ENCODE measurements at regions not wholly inside any gene's neighbourhood (a gene's known extent, or its start where the extent isn't known, plus 50 kb on each side); places are given as distances from the start of the nearest gene placed in this dataset.

DNA sequence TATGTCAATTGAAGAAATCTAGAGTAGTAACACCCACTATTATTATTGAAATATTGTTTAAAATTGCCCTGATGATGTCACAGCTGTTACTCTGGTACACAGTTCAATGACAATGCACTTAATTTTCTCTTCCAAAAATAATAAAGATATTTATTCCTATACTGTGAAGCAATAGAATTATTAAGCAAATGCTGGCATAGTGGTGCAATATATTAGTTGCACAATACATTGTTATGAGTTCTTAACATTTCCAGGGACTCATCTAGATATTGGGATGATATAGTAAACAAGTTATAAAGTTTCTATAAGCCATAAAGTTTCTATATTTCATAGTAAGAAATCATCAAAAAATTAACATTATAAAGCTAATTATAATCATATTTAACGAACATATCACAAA lies 897.8 kb downstream of the LRFN5 start:
- no peaks in the 10 kb centered on the region for H3K36me3 ChIP-seq (ENCODE audit: control insufficient read depth in 2 of 2, insufficient read depth in 1 of 2, low read length in 2 of 2)
- H3K4me1 ChIP-seq (ENCODE audit: control insufficient read depth, insufficient read depth, low read length) = no peaks in the 10 kb centered on the region
- no peaks in the 10 kb centered on the region for H3K9me3 ChIP-seq (ENCODE audit: control insufficient read depth, insufficient read depth, low read depth, low read length)
- no peak overlapping the region for H3K4me3 ChIP-seq (ENCODE audit: low read depth, low read length)
- no peak overlapping the region for H3K27ac ChIP-seq (ENCODE audit: extremely low read depth, low read depth, low read length)
- TF ChIP-seq ZNF335 (tag by site-specific recombination; conservative IDR thresholded peaks at IDR 0.05) = no peak
- no peak for TF ChIP-seq ZNF169 (tag by site-specific recombination; IDR thresholded peaks at IDR 0.05)
- TF ChIP-seq ZNF433 (tag by site-specific recombination; IDR thresholded peaks at IDR 0.05; ENCODE audit: low read depth) = no peak
- no peak for TF ChIP-seq ZNF311 (tag by site-specific recombination; IDR thresholded peaks at IDR 0.05; ENCODE audit: borderline replicate concordance)
- TF ChIP-seq, protein P1, sequence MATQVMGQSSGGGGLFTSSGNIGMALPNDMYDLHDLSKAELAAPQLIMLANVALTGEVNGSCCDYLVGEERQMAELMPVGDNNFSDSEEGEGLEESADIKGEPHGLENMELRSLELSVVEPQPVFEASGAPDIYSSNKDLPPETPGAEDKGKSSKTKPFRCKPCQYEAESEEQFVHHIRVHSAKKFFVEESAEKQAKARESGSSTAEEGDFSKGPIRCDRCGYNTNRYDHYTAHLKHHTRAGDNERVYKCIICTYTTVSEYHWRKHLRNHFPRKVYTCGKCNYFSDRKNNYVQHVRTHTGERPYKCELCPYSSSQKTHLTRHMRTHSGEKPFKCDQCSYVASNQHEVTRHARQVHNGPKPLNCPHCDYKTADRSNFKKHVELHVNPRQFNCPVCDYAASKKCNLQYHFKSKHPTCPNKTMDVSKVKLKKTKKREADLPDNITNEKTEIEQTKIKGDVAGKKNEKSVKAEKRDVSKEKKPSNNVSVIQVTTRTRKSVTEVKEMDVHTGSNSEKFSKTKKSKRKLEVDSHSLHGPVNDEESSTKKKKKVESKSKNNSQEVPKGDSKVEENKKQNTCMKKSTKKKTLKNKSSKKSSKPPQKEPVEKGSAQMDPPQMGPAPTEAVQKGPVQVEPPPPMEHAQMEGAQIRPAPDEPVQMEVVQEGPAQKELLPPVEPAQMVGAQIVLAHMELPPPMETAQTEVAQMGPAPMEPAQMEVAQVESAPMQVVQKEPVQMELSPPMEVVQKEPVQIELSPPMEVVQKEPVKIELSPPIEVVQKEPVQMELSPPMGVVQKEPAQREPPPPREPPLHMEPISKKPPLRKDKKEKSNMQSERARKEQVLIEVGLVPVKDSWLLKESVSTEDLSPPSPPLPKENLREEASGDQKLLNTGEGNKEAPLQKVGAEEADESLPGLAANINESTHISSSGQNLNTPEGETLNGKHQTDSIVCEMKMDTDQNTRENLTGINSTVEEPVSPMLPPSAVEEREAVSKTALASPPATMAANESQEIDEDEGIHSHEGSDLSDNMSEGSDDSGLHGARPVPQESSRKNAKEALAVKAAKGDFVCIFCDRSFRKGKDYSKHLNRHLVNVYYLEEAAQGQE (tag by site-specific recombination; IDR thresholded peaks at IDR 0.05) = no peak
- TF ChIP-seq ZNF843 (tag by site-specific recombination; IDR thresholded peaks at IDR 0.05) = no peak
- TF ChIP-seq, protein P2, sequence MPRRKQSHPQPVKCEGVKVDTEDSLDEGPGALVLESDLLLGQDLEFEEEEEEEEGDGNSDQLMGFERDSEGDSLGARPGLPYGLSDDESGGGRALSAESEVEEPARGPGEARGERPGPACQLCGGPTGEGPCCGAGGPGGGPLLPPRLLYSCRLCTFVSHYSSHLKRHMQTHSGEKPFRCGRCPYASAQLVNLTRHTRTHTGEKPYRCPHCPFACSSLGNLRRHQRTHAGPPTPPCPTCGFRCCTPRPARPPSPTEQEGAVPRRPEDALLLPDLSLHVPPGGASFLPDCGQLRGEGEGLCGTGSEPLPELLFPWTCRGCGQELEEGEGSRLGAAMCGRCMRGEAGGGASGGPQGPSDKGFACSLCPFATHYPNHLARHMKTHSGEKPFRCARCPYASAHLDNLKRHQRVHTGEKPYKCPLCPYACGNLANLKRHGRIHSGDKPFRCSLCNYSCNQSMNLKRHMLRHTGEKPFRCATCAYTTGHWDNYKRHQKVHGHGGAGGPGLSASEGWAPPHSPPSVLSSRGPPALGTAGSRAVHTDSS (tag by site-specific recombination; IDR thresholded peaks at IDR 0.05) = no peak
- TF ChIP-seq, protein P3, sequence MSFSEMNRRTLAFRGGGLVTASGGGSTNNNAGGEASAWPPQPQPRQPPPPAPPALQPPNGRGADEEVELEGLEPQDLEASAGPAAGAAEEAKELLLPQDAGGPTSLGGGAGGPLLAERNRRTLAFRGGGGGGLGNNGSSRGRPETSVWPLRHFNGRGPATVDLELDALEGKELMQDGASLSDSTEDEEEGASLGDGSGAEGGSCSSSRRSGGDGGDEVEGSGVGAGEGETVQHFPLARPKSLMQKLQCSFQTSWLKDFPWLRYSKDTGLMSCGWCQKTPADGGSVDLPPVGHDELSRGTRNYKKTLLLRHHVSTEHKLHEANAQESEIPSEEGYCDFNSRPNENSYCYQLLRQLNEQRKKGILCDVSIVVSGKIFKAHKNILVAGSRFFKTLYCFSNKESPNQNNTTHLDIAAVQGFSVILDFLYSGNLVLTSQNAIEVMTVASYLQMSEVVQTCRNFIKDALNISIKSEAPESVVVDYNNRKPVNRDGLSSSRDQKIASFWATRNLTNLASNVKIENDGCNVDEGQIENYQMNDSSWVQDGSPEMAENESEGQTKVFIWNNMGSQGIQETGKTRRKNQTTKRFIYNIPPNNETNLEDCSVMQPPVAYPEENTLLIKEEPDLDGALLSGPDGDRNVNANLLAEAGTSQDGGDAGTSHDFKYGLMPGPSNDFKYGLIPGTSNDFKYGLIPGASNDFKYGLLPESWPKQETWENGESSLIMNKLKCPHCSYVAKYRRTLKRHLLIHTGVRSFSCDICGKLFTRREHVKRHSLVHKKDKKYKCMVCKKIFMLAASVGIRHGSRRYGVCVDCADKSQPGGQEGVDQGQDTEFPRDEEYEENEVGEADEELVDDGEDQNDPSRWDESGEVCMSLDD (tag by site-specific recombination; IDR thresholded peaks at IDR 0.05) = no peak
- TF ChIP-seq ZNF707 (tag by site-specific recombination; IDR thresholded peaks at IDR 0.05) = no peak
- no peak for TF ChIP-seq ZNF530 (tag by site-specific recombination; IDR thresholded peaks at IDR 0.05; ENCODE audit: low read depth)
- no peak for TF ChIP-seq ZNF426 (tag by site-specific recombination; IDR thresholded peaks at IDR 0.05)
- no peak for TF ChIP-seq ZNF701 (tag by site-specific recombination; IDR thresholded peaks at IDR 0.05)
- ChIA-PET CTCF (no interaction called here), POLR2A (no interaction called here)

DNA sequence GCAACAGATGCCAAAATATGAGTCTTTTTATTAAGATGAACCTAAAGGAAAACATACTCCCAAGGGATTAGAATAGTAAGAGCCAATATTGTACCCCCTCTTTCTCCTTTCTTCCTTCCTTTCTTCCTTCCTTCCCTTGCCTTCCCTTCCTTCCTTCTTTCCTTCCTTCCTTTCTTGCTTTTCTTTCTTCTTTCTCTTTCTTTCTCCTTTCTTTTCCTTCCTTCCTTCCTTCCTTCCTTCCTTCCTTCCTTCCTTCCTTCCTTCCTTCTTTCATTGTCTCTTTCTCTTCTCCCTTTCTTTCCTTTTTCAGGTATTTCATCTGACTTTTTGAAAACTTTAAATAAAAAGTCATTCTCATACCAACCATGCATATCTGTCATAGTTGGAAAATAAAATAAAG lies 892.5 kb downstream of the LRFN5 start:
- POLR2A ChIA-PET = no interaction called here
- H3K9me3 ChIP-seq (ENCODE audit: control insufficient read depth, insufficient read depth, low read depth, low read length) = no peaks in the 10 kb centered on the region
- TF ChIP-seq, protein P4, sequence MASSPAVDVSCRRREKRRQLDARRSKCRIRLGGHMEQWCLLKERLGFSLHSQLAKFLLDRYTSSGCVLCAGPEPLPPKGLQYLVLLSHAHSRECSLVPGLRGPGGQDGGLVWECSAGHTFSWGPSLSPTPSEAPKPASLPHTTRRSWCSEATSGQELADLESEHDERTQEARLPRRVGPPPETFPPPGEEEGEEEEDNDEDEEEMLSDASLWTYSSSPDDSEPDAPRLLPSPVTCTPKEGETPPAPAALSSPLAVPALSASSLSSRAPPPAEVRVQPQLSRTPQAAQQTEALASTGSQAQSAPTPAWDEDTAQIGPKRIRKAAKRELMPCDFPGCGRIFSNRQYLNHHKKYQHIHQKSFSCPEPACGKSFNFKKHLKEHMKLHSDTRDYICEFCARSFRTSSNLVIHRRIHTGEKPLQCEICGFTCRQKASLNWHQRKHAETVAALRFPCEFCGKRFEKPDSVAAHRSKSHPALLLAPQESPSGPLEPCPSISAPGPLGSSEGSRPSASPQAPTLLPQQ (tag by site-specific recombination; IDR thresholded peaks at IDR 0.05) = no peak
- no peak for TF ChIP-seq ZNF433 (tag by site-specific recombination; IDR thresholded peaks at IDR 0.05; ENCODE audit: low read depth)
- TF ChIP-seq ZNF112 (tag by site-specific recombination; IDR thresholded peaks at IDR 0.05) = no peak
- no peak for TF ChIP-seq ZNF621 (tag by site-specific recombination; IDR thresholded peaks at IDR 0.05)
- no peak for TF ChIP-seq ZNF521 (tag by site-specific recombination; IDR thresholded peaks at IDR 0.05)
- TF ChIP-seq BCL11B (tag by site-specific recombination; IDR thresholded peaks at IDR 0.05; ENCODE audit: low read depth) = no peak
- TF ChIP-seq ZNF169 (tag by site-specific recombination; IDR thresholded peaks at IDR 0.05) = no peak
- no peak for TF ChIP-seq ZNF548 (tag by site-specific recombination; IDR thresholded peaks at IDR 0.05)
- TF ChIP-seq, protein P5, sequence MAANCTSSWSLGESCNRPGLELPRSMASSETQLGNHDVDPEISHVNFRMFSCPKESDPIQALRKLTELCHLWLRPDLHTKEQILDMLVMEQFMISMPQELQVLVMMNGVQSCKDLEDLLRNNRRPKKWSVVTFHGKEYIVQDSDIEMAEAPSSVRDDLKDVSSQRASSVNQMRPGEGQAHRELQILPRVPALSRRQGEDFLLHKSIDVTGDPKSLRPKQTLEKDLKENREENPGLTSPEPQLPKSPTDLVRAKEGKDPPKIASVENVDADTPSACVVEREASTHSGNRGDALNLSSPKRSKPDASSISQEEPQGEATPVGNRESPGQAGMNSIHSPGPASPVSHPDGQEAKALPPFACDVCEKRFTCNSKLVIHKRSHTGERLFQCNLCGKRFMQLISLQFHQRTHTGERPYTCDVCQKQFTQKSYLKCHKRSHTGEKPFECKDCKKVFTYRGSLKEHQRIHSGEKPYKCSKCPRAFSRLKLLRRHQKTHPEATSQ (tag by site-specific recombination; IDR thresholded peaks at IDR 0.05) = no peak
- TF ChIP-seq ZBTB21 (tag by site-specific recombination; IDR thresholded peaks at IDR 0.05) = no peak
- TF ChIP-seq ZNF48 (tag by site-specific recombination; IDR thresholded peaks at IDR 0.05) = no peak
- TF ChIP-seq ZNF175 (tag by site-specific recombination; IDR thresholded peaks at IDR 0.05) = no peak
- TF ChIP-seq ZNF585B (tag by site-specific recombination; IDR thresholded peaks at IDR 0.05) = no peak
- no peak for TF ChIP-seq ZBTB1 (tag by site-specific recombination; IDR thresholded peaks at IDR 0.05)
- TF ChIP-seq ZNF354C (tag by site-specific recombination; IDR thresholded peaks at IDR 0.05; ENCODE audit: borderline replicate concordance, low read depth) = no peak
- TF ChIP-seq ZFP37 (tag by site-specific recombination; IDR thresholded peaks at IDR 0.05) = no peak
- no peak for TF ChIP-seq ZNF114 (tag by site-specific recombination; IDR thresholded peaks at IDR 0.05)
- no peak overlapping the region for H3K4me3 ChIP-seq (ENCODE audit: low read depth, low read length)
- no peak overlapping the region for H3K27ac ChIP-seq (ENCODE audit: extremely low read depth, low read depth, low read length)
- H3K36me3 ChIP-seq (ENCODE audit: control insufficient read depth in 2 of 2, insufficient read depth in 1 of 2, low read length in 2 of 2) = no peaks in the 10 kb centered on the region
- no peaks in the 10 kb centered on the region for H3K4me1 ChIP-seq (ENCODE audit: control insufficient read depth, insufficient read depth, low read length)
- CTCF ChIA-PET = no interaction called here

Data from HEK293 (cell line).